HG03342 (cell line): ENCODE measurements at regions not wholly inside any gene's neighbourhood (a gene's known extent, or its start where the extent isn't known, plus 50 kb on each side); places are given as distances from the start of the nearest gene placed in this dataset.
"Not testable (repeated sequence)": the region's sequence is repeated elsewhere in the genome, so short reads cannot be mapped to it uniquely, and the experiment has no call there.

Experiments
- ATAC-seq: cut with Tn5 transposase; IDR thresholded peaks from one replicate; pipeline ENCODE4 v1.9.1; 2021; ENCODE audit warnings: mild to moderate bottlenecking, moderate library complexity; ENCODE audit not compliant: unreplicated experiment

- ATAC-seq = no peak
Measured at GRCh38 chr5:118606940-118607339, 381.4 kb downstream of the DTWD2 start.

- no peak for ATAC-seq
Measured at GRCh38 chr5:118605761-118606160, 382.6 kb downstream of the DTWD2 start.

- no peak for ATAC-seq
Measured at GRCh38 chr5:118604106-118604505, 384.2 kb downstream of the DTWD2 start.

GRCh38 chr5:118603278-118603677 is 385.1 kb downstream of the DTWD2 start:
- no peak for ATAC-seq

GRCh38 chr5:118598311-118598710 is 390.0 kb downstream of the DTWD2 start:
- ATAC-seq = no peak

GRCh38 chr5:118597543-118597942 is 390.8 kb downstream of the DTWD2 start:
- no peak for ATAC-seq

GRCh38 chr5:118596255-118596654 is 392.1 kb downstream of the DTWD2 start:
- ATAC-seq = no peak

GRCh38 chr5:118593003-118593328 is 395.4 kb downstream of the DTWD2 start:
- no peak for ATAC-seq

- ATAC-seq = no peak
Measured at GRCh38 chr5:118592229-118593002, 395.9 kb downstream of the DTWD2 start.

- no peak for ATAC-seq
Measured at GRCh38 chr5:118590806-118591205, 397.5 kb downstream of the DTWD2 start.

- no peak for ATAC-seq
Measured at GRCh38 chr5:118580949-118581348, 407.4 kb downstream of the DTWD2 start.

GRCh38 chr5:118578093-118578492 is 410.3 kb downstream of the DTWD2 start:
- ATAC-seq = no peak

- no peak for ATAC-seq
Measured at GRCh38 chr5:118577621-118578020, 410.7 kb downstream of the DTWD2 start.

- ATAC-seq = not testable (repeated sequence)
Measured at GRCh38 chr5:118570276-118570675, 418.1 kb downstream of the DTWD2 start.

GRCh38 chr5:118569596-118569995 is 418.8 kb downstream of the DTWD2 start:
- ATAC-seq = not testable (repeated sequence)

- ATAC-seq = no peak
Measured at GRCh38 chr5:118565335-118565971, 422.9 kb downstream of the DTWD2 start.

- no peak for ATAC-seq
Measured at GRCh38 chr5:118561971-118562370, 426.4 kb downstream of the DTWD2 start.

- ATAC-seq = no peak
Measured at GRCh38 chr5:118561235-118561634, 427.1 kb downstream of the DTWD2 start.

- ATAC-seq = no peak
Measured at GRCh38 chr5:118558871-118559270, 429.5 kb downstream of the DTWD2 start.

- ATAC-seq = no peak
Measured at GRCh38 chr5:118557251-118557661, 431.1 kb downstream of the DTWD2 start.

- ATAC-seq = no peak
Measured at GRCh38 chr5:118556792-118557191, 431.6 kb downstream of the DTWD2 start.

- no peak for ATAC-seq
Measured at GRCh38 chr5:118555727-118556126, 432.6 kb downstream of the DTWD2 start.

- ATAC-seq = no peak
Measured at GRCh38 chr5:118554981-118555380, 433.4 kb downstream of the DTWD2 start.
